ENCODE measurements at regions not wholly inside any gene's neighbourhood (a gene's known extent, or its start where the extent isn't known, plus 50 kb on each side); places are given as distances from the start of the nearest gene placed in this dataset.

- Histone ChIP-seq H3K9me3 (no peaks in the 10 kb centered on the region), H3K4me1 (ENCODE audit: low read depth) (no peaks in the 10 kb centered on the region), H3K4me3 (no peak overlapping the region), H3K36me3 (ENCODE audit: low read depth) (no peaks in the 10 kb centered on the region)
- intact Hi-C loops (cut with DNase I, micrococcal nuclease) = no loop called here
- DNase-seq (no peak), ATAC-seq (no peak)
- no peak for TF ChIP-seq CTCF (IDR thresholded peaks at IDR 0.05)
Measured at GRCh38 chr15:94026458-94027304, 204.7 kb upstream of the MCTP2 start.

GRCh38 chr15:94023531-94023930, 207.8 kb upstream of the MCTP2 start:
- H3K9me3 ChIP-seq = no peaks in the 10 kb centered on the region
- intact Hi-C loops (cut with DNase I, micrococcal nuclease) = no loop called here
- ATAC-seq (no peak), DNase-seq (no peak)
- TF ChIP-seq CTCF (IDR thresholded peaks at IDR 0.05) = no peak
- no peak overlapping the region for H3K4me3 ChIP-seq
- no peaks in the 10 kb centered on the region for H3K36me3 ChIP-seq (ENCODE audit: low read depth)
- no peaks in the 10 kb centered on the region for H3K4me1 ChIP-seq (ENCODE audit: low read depth)

- Histone ChIP-seq H3K4me3 (no peak overlapping the region), H3K4me1 (ENCODE audit: low read depth) (no peaks in the 10 kb centered on the region), H3K9me3 (no peaks in the 10 kb centered on the region), H3K36me3 (ENCODE audit: low read depth) (no peaks in the 10 kb centered on the region)
- TF ChIP-seq CTCF (IDR thresholded peaks at IDR 0.05) = no peak
- no peak for ATAC-seq
- DNase-seq = no peak
- intact Hi-C loops (cut with DNase I, micrococcal nuclease) = no loop called here
Measured at GRCh38 chr15:94021621-94022320, 209.6 kb upstream of the MCTP2 start.

GRCh38 chr15:94019062-94019461, 212.3 kb upstream of the MCTP2 start:
- Histone ChIP-seq H3K9me3 (no peaks in the 10 kb centered on the region), H3K36me3 (ENCODE audit: low read depth) (no peaks in the 10 kb centered on the region), H3K4me1 (ENCODE audit: low read depth) (no peaks in the 10 kb centered on the region), H3K4me3 (no peak overlapping the region)
- no peak for TF ChIP-seq CTCF (IDR thresholded peaks at IDR 0.05)
- ATAC-seq (no peak), DNase-seq (no peak)
- intact Hi-C loops (cut with DNase I, micrococcal nuclease) = no loop called here

GRCh38 chr15:94015324-94015723, 216.0 kb upstream of the MCTP2 start:
- ATAC-seq (no peak), DNase-seq (no peak)
- H3K4me3 ChIP-seq = no peak overlapping the region
- intact Hi-C loops (cut with DNase I, micrococcal nuclease) = no loop called here
- no peaks in the 10 kb centered on the region for H3K4me1 ChIP-seq (ENCODE audit: low read depth)
- TF ChIP-seq CTCF (IDR thresholded peaks at IDR 0.05) = no peak
- no peaks in the 10 kb centered on the region for H3K36me3 ChIP-seq (ENCODE audit: low read depth)
- H3K9me3 ChIP-seq = no peaks in the 10 kb centered on the region

All from mucosa of descending colon (tissue), 3 donors.